MV-4-11 (cell line): ENCODE measurements at regions not wholly inside any gene's neighbourhood (a gene's known extent, or its start where the extent isn't known, plus 50 kb on each side); places are given as distances from the start of the nearest gene placed in this dataset.
A peak's percentile ranks its signal among the peaks of the same experiment; 100 is the strongest.

ENCODE experiments used
- DNase-seq: peaks from one replicate; lab custom pipeline; 2025; lab: John Stamatoyannopoulos, UW

DNA sequence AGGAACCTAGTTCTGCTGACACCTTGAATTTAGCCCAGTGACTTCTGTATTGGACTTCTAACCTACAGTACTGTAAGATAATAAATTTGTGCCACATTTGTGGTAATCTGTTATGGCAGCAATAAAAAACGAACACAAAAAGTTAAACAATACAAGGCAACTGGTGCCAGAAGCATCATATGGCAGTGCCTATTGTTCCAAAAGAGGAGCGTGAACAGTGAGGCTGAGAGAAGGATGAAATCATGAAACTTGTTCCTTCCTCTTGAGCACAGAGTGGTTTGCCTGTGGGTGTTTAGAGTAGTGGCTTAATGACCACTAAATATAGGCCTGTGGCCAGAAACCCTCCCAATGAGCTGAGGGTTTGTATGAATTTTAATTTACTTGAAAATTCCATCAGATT is 69.7 kb upstream of the PGRMC2 start:
- DNase-seq: peak; percentile 79

DNA sequence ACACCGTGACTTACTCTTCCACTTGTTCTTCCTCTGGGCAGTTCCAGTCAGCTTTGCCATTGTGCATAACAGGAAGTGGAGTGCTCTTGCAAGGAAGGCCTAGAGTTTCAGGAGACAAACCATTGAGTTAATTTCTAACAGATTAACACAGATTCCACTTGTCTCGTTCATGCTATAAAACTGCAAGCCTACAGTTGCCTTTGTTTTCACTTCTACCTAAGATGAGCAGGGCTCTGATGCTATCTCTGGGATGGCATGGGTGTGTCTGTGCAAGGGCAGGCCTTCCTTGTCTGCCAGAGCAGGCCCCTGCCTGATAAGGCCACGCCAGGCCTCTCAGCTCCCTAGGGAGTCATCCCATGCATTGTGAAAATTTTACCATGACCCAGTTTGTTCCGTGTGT is 67.7 kb upstream of the PGRMC2 start:
- peak; percentile 7 for DNase-seq

DNA sequence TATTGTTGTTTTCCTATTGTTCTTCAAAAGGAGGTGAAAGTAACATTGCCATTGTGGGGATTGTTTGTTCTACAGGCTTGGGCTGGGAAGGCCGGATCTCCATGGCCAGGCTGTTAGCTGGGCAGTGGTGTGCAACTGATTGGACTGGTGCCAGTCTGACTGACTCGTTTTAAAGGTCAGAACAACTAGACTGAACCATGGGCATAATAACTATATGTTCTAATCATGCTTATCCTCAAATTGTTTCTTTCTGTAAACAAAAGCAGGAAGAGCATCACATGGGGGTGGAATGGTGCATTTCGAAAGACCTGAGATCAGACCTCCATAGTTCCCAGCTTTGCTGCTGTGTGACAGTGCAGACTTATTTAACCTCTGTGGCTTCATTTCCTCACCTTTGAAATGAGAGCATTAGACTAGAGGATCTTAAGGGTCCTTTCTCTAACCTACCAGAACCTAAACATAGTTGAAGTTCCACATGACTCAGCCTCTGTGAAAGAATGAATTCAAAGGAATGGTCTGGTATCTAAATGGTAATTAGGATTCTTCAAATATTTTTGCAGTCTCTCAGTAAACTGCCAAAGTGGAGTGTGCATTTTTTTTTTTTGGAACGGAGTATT is 66.7 kb upstream of the PGRMC2 start:
- DNase-seq: no peak

DNA sequence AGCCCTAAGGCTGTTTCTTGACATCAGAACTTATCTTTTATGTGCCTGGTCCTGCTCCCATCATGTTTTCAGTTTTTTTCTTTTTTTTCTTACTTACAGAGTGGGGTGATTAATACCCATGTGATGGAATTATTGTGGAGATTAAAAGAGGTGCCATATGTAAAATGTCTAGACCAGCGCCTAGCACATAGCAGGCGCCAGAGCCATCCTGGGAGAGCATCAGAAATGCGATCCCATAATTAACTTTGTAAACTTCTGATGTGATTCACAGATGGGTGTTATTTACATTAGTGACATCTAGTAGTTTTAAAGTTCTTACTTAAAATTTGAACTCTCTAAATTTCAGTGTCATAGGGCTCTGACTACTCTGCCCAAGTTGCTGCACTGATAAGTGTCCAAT is 66.2 kb upstream of the PGRMC2 start:
- DNase-seq: no peak

DNA sequence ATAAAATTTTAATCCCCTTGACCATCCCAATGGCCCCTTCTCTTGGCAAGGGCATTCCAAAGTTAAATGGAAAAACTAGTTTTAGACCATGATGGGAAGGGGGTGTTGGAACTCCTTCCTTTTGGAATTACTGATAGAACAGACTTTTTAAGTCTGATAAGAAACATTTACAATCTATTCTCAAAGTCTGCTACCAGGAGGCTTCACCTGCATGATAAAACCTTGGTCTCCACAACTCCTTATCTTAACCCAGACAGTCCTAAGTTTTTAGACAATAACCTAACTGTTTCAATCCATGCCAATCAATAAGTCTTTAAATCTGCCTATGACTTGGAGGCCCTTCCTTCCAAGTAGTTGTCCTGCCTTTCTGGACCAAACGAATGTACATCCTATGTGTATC is 63.9 kb upstream of the PGRMC2 start:
- DNase-seq: no peak

DNA sequence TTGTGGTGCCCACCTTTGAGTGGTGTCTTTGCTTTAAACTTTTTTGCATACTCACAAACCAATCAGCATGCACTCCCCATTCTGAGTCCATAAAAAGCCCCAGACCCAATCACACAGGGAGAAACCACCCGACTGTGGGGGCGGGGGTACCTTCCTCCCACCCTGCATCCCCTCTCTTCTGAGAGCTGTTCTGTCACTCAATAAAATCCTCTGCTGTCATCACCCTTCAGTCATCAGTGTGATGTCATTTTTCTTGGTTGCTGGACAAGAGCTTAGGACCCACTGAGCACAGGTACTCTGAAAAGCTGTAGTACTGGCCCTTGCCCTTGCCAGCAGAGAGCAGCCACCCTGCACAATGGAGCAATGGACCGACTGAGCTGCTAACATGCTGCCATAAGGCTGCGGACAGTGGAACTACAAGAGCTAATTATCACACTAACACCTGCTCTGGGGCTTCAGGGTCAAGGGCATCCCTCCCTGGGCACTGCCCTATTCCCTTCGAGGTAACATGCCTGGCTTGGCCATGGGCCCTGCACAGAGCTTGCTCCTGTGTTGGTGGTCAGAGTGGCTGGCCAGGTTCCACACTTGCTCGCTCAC is 62.9 kb upstream of the PGRMC2 start:
- no peak for DNase-seq

DNA sequence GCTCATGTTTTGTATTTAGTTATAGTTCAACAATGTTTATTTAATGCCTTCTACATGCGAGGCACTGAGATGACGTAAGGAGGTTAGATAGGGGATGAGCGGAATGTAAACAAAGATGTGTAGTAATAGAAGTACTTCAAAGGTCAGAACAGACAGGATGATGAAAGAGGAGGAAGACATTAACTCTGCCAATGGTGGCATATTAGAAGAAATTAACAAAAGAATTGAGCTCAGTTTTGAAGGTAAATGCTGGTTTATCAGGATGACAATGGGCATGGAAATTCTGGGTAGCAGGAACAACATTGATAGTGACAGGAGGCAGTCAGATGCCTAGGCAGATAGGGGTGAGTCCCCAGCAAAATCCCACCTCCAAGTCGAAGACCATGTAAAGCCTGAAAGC is 62.3 kb upstream of the PGRMC2 start:
- no peak for DNase-seq

DNA sequence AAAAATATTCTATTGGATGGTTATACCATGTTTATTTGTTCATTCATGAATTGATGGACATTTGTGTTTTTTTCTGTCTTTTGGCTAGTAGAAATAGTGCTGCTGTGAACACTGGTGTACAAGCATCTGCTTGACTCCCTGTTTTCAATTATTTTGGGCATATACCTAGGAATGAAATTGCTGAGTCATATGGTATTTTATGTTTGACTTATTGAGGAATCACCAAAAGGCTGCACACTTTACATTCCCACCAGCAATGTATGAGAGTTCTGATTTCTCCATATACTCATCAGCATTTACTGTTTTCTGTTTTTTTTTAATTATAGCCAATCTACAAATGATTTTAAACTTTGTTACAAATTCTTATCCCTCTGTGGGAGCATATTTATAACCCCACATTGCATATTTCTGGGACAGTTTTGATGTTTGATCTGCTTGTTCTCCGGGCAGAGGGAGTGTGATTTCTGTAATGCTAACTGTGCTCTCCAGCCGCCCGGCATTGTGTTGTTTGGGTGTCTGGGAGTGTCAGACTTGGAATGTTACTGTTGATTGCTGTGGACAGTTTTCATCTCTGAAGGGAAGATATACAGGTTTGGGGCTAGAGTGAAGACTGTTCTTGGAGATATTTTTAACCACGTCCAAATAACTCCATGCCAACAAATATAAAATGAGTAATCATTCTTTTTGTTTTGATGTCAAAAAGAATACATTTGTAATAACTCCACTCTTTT is 60.5 kb upstream of the PGRMC2 start:
- DNase-seq: no peak

DNA sequence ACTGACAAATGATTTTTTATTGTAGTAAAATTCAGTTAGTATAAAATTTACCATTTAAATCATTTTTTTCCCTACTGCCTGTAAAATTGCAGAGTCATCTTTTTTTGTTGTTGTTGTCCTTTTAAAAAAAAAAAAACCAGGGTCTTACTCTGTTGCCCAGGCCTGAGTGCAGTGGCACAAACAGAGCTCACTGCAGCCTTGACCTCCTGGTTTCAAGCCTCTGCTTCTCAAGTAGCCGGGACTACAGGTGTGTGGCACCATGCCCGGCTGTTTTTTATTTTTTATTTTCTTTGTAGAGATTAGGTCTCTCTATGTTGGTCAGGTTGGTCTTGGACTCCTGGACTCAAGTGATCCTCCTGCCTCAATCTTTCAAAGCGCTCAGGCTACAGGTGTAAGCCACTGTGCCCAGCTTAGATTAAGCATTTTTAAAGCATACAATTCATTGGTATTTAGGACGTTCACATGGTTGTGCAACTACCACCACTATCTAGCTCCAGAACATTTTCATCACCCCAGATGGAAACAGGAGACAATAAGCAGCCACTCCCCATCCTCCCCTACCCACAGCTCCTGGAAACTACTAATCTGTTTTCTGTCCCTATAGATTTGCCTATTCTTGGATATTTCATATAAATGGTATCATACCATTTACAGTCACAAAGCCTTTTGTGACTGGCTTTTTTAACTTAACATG is 59.7 kb upstream of the PGRMC2 start:
- DNase-seq: no peak

DNA sequence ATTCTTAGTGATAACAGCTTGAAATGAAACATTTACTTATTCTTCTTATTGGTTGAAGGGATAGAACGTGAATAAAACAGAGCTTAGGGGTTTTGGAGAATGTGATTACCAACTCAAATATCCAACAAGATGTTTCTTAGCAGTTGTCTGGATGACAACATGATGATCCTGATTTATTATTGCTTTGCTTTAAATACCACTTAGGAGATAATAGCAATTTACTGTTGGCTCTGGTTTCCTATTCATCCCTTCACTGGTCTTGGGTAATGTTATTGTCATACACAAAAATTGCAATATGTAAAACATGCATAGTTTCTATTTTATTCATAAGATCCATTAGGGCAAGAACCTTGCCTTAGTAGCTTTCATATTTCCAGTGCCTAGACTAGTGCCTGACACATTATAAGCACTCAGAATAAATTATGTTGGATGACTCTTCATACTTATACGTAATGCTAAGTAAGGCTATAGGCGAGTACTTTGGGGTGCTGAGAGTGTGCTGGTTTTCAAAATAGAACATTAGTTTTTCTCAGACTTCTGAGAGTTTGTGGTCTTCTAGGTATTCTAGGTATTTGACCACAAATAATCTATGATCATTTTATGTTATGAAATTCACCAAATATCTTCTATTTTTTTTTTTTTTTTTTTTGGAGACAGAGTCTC is 58.6 kb upstream of the PGRMC2 start:
- DNase-seq: no peak

DNA sequence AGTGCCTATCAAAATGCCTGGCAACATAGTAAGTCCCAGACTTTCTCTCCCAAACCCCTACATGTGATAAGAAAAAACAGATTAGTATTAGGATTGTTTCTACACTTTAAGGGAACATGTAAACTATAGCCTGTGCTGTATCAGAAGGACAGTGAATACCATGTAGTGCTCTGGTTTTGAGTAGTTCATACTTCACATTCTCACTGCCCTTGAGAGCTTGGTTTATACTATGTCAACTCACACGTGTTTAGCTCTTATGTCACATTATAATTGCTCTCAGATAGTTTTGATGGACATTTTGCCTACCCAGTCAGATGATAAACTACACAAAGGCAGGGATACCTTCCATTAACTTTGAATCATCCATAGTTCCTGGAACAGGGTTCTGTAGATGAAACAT is 58.0 kb upstream of the PGRMC2 start:
- DNase-seq: no peak

DNA sequence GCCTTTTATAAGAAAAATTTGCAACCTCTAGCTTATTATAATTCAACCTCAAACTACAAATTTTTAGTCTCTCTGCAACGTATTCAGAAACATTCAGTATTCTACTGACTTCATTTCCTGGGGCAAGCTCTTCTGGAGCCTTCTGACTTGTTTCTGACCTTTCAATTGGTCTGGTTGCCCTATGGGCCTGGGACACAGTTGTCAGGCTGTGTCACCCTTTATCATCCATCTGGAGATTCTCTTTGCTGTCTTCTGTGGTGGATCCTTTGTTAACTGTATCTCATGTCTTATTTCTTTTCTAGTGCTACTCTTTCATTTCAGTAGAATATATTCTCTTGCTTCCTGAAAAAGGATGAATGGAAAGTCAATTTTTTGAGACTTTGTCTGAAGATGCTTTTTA is 55.1 kb upstream of the PGRMC2 start:
- no peak for DNase-seq

DNA sequence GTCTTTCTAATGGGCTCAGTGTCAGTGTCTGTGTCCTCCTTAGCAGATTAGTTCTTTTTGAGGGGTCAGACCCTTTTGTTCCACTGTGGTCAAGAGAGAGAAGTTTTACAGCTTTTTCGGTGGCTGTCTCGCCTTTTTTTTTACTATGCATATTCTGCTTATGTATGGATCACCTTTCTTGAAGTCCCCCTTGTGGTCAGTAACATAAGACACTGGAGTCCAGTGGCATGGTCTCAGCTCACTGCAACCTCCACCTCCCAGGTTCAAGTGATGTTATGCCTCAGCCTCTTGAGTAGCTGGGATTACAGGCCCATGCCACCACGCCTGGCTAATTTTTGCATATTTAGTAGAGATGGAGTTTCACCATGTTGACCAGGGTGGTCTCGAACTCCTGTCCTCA is 54.0 kb upstream of the PGRMC2 start:
- DNase-seq: no peak

DNA sequence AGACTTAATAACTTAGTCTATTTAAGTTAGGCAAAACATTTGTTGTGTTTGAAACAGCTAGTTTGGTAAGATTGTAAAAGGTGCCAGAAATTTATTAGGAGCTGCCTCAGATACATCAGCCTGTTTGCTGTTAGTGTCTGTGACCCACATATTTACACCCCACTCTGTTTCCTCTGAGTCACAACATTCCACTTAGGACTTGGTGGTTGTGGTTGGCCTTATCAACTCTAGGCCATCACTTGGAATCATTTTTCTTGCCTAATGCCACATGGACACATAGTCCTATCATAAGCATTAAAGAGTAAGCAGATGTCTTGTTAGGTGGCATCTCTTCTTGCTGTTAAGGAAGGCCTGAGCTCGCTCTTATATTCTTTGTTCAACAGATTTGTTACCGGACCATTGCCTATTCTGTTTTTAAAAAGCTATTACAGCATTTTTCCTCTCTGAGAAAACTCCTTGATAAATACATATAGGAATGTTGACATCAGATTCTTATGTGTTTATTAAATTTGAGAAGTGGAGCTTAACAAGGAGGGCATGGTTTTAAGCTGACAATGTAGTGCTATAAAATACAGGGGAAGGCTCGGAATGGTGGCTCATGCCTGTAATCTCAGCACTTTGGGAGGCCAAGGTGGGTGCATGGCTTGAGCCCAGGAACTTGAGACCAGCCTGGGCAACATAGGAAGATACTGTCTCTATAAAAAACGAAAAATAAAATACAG is 51.2 kb upstream of the PGRMC2 start:
- DNase-seq: no peak

DNA sequence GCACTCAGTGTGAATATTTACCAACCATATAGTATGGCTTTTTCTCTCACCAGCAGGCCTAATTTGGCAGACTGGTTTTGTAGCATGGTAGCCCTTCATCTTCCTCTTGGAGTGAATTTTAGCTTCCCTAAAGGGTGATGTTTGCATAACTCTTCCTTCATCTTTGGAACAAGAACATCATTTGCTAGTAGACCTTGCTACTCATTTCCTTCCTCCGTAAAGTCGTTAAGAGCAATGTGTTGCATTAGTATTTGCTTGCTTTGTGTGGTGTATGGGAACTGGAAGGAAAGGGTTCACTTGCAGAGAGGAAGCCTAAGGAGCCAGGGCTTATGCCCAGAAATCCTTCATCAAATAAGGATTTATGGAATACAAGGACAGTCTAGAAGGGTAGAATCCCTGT is 50.2 kb upstream of the PGRMC2 start:
- peak; percentile 7 for DNase-seq
